ENCODE measurements at regions not wholly inside any gene's neighbourhood (a gene's known extent, or its start where the extent isn't known, plus 50 kb on each side); places are given as distances from the start of the nearest gene placed in this dataset.

DNA sequence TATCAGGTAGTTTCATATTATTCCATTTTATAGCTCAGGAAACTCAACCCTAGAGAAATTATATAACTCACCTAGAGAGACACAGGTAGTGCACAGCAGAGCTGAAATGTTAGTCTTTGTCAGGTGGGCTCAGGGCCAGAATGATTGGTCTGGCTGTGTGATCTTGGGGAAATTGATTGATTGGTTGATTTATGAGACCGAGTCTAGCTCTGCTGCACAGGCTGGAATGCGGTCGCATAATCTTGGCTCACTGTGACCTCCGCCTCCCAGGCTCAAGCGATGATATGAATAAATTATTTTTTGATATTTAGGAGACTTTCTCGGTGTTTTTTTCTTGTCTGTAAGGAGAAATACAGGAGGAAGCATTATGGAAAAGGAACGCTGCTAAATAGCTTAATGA lies 239.9 kb upstream of the SLC10A2 start:
- DNase-seq, result no peak

- no peak for DNase-seq
Measured at GRCh38 chr13:103303078-103303651, 236.9 kb upstream of the SLC10A2 start.

GRCh38 chr13:103302676-103303075 lies 236.5 kb upstream of the SLC10A2 start:
- no peak for DNase-seq

GRCh38 chr13:103299079-103299478 lies 232.9 kb upstream of the SLC10A2 start:
- no peak for DNase-seq

GRCh38 chr13:103297083-103297482 lies 230.9 kb upstream of the SLC10A2 start:
- DNase-seq, result no peak

DNA sequence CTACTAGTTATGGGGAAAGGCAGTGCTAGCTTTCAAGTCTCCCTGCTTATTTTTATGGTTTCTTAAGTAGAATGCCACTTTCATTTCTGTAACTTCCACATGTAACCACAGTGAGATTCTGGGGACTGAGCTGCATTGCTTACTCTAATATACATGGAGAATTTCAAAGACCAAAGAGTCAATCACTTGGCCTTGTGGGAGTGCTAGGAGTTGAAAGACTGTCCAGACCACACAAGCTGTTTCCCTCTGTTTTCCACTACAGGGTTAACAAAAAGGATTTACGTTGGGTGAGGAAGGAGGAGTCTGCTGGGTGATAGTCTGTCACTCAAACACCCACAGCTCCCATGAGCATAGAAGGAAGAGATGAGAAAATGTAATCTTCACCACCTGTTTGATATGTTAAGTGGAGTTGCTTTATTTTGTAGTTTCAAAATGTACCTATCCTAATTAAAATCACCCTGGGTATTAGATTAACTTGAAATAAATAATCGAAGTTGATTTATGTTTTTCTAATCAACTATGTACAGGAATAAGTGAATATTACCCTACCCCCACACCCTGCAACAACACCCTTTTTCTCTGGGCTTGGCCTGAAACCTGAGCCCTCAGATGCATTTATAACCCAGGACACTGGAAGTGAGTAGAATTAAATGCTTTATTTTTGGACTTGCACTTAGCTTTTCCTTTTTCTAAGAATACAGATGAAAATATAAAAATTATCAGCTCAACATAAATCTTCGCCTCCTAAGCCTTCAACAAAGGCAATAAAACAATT lies 225.8 kb upstream of the SLC10A2 start:
- DNase-seq, result no peak

DNA sequence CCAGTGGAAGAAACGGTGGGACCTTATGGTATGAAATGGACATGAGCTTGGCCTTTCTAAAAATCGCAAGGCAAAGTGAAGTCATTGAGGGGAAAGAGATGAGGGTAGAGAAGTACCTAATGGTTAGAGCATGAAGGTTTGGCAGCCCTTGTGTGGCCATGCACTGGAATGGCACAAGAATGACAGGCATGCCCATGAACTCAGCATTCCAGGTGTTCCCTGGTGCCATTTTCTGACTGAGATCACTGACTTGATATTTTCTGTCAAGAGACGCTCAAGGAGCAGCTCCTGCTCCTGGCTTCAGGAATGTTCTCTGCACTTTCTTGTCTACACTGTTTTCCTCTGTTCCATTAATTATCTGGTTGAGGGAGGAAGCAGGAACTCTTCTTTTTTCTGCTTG lies 225.0 kb upstream of the SLC10A2 start:
- DNase-seq, result no peak

GRCh38 chr13:103289681-103290080 lies 223.5 kb upstream of the SLC10A2 start:
- DNase-seq, result no peak

GRCh38 chr13:103288114-103288513 lies 221.9 kb upstream of the SLC10A2 start:
- no peak for DNase-seq

- no peak for DNase-seq
Measured at GRCh38 chr13:103287659-103288058, 221.4 kb upstream of the SLC10A2 start.

- no peak for DNase-seq
Measured at GRCh38 chr13:103284466-103284865, 218.2 kb upstream of the SLC10A2 start.

DNA sequence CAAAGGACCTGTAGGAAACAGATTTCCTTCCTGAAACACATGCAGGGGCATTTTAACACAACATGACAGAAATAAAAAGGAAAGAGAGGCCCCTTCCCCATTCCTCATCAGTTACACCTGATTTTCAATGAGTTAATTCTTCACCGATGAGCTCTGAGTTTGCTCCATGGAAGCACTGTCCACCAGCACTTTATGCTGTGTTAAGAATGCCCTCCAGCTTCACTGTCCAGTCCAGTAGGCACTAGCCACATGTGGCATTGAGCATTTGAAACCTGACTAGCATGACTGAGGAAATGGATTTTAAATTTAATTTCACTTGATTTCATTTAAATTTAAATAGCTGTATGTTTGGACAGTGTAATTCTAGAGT lies 217.2 kb upstream of the SLC10A2 start:
- DNase-seq, result no peak

DNA sequence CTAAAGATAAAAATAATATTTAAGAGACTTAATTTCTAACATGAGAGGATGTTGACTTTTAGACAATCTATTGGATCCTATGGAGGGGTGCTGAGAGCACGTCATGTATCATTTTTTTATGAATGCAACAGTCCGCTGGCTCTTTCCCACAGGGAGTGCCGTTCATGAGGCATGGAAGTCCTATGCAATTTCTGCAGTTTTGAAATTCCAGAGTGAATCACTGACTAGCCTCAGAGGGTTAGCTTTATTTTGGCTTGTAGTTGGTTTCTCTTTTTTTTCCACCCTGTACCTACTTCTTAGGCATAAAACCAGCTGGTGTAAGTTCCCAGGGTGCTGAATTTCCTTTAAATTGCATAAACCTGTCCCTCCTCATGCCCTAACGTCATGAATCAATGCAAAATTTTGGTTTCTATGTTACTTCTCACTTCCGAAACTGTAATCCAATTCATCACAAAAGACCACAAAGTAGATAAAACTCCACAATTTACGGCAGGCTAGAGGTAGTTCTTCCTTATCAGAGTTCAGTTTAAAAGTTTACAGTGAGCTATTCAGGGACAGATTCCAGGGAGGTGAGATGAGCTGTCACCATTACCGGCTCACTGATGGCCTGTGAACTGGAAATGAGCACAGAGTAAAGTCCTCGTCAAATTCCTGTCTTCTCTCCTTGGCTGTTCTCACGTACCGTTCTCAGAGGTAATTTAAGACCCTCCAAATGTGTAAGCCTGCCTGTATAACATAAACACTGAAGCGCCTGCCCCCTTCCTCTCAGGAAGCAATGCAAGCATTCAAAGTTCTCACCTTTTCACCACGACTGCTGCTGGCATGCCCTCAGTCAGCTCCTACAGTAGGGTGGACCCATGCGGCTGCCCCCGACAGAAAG lies 216.6 kb upstream of the SLC10A2 start:
- DNase-seq, result no peak

DNA sequence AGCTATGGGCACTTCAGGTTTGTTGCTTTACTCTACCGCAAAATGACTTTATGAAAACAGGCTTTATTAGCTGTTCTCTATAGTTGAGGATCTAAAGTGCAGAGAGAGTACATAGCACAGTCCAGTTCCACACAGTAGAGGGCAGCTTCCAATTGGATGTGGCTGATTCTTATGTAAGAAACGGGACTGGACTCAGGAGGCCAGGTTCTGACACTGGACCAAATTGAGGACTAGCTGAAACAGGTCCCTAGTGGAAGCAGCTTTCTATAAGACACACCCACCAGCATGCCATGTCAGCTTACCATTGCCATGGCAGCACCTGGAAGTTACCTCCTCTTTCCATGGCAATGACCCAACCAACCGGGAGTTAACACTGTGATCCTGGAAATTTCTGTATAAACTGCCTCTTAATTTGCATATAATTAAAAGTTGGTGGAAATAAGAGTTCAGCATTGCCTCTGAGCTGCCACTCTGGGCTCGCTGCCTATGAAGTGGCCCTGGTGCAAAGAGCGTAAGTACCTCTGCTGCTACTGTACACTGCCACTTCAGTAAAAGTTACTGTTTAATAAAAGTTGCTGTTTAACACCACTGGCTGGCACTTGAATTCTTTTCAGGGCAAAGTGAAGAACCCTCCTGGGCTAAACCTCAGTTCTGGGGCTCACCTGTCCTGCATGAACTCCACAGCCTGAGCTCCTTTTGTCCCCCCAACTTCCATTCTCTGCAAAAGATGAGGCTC lies 211.9 kb upstream of the SLC10A2 start:
- DNase-seq, result no peak

- no peak for DNase-seq
Measured at GRCh38 chr13:103276775-103277498, 210.7 kb upstream of the SLC10A2 start.

GRCh38 chr13:103275722-103276121 lies 209.5 kb upstream of the SLC10A2 start:
- DNase-seq, result no peak

DNA sequence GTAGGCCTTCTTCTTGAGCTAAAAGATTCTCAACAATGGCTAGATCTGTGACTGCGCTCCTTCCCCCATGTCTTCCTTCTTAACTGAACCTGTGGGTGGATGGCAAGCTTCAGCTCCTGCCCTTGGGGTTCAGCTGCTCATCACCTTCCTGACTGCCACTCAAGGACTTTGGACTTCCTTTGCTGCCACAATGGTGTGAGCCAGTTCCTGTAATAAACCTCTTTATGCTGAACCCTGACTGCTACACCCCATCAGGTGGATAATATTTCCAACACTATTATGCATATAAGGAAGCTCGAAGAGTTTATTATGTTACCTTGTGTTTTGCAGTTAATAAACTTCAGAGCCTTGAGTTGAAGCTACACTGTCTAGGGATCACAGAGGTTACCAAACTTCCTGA lies 208.9 kb upstream of the SLC10A2 start:
- no peak for DNase-seq

DNA sequence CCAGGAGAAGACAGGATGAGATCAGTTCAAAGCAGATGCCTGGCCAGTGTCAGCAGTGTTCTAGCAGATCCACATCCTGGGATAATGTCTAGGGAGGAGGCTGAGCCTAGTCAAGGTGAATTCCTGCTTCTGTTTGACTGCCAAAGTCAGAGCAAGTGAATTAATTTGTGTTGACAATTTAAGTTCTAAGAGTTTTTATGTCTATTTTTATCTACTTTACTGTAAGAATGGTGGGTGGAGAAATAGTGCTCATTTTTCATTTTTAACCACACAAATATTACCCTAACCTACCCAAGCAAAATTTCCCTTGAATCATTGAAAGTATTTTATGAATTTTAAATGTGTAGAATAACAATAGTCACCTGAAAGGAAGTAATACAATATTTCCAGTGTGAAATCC lies 207.6 kb upstream of the SLC10A2 start:
- DNase-seq, result no peak

- no peak for DNase-seq
Measured at GRCh38 chr13:103272770-103273169, 206.6 kb upstream of the SLC10A2 start.

GRCh38 chr13:103263448-103263847 lies 197.2 kb upstream of the SLC10A2 start:
- no peak for DNase-seq

DNA sequence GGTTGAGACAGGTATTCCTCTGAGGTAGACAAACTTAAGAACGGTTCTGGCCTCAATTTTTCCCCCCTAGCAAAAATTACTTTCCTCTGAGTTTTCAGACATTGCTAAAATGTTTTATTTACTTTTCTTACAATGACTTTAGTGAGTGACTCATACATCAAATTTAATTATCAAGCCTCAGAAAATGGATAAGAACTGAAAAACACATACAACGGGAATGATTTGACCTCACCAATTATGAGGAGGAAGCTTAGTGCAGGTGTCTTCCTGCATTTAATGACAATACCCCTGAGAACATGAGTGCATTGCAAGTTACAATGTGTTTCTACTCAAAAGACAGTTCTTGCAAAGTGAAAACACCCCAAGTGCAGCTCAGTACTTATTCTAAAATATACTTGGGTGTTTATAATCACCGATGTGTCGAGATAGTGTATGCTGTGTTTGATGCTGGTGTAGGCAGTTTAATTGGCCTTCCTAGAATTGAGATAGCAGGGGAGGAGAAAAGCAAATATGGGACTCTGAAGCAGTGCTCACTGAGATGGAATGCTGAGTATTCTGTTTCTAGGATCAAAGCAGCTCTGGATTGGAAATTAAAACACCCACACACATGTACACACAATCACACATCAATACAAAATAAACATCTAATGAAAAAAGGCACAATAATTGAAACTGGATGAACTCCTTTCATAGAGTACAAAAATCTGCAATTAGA lies 189.5 kb upstream of the SLC10A2 start:
- no peak for DNase-seq

- no peak for DNase-seq
Measured at GRCh38 chr13:103250071-103250470, 183.9 kb upstream of the SLC10A2 start.

All from CD4-positive, alpha-beta T cell treated with Interleukin-1 beta for 1 hour (primary cell).